KMS-11 (cell line): ENCODE measurements at regions not wholly inside any gene's neighbourhood (a gene's known extent, or its start where the extent isn't known, plus 50 kb on each side); places are given as distances from the start of the nearest gene placed in this dataset.

Source experiments
- H2AFZ ChIP-seq: fragments of 200-600 bp; sonication (generic); 2 replicates; pipeline ENCODE4 v1.6.1; 2016; ENCODE audit warnings: antibody characterized with exemption, mixed run types, low read depth
- H3K27ac ChIP-seq: fragments of 200-600 bp; sonication (generic); 2 replicates; pipeline ENCODE4 v1.6.1; 2016; ENCODE audit warnings: mild to moderate bottlenecking, mixed run types
- H3K27me3 ChIP-seq: fragments of 200-600 bp; sonication (generic); 2 replicates; pipeline ENCODE4 v1.6.1; 2017; ENCODE audit warnings: mild to moderate bottlenecking, low read depth, mixed run types, moderate library complexity; ENCODE audit not compliant: insufficient read depth
- H3K36me3 ChIP-seq: fragments of 200-600 bp; sonication (generic); 2 replicates; pipeline ENCODE4 v1.6.1; 2017; ENCODE audit warnings: mild to moderate bottlenecking, mixed run types; ENCODE audit not compliant: insufficient read depth
- H3K4me1 ChIP-seq: fragments of 200-600 bp; sonication (generic); 2 replicates; pipeline ENCODE4 v1.6.1; 2016; ENCODE audit warnings: mild to moderate bottlenecking, low read depth, mixed run types; ENCODE audit not compliant: poor library complexity, severe bottlenecking
- H3K4me2 ChIP-seq: fragments of 200-600 bp; sonication (generic); 2 replicates; pipeline ENCODE4 v1.7.0; 2016; ENCODE audit warnings: mild to moderate bottlenecking, mixed run types
- H3K4me3 ChIP-seq: fragments of 200-600 bp; sonication (generic); IDR thresholded peaks from 2 replicates; pipeline ENCODE4 v1.6.1; 2017; ENCODE audit warnings: low read depth, low read length, mixed read lengths; ENCODE audit not compliant: insufficient read depth
- H3K79me2 ChIP-seq: fragments of 200-600 bp; sonication (generic); 2 replicates; pipeline ENCODE4 v1.6.1; 2016; ENCODE audit warnings: low read depth, mixed run types; ENCODE audit not compliant: insufficient read depth
- H3K9ac ChIP-seq: fragments of 200-600 bp; sonication (generic); 2 replicates; pipeline ENCODE4 v1.6.1; 2016; ENCODE audit warnings: mild to moderate bottlenecking, mixed run types
- H4K20me1 ChIP-seq: fragments of 200-600 bp; sonication (generic); 2 replicates; pipeline ENCODE4 v1.6.1; 2016; ENCODE audit warnings: mild to moderate bottlenecking, mixed run types; ENCODE audit not compliant: insufficient read depth
- CTCF ChIP-seq: fragments of 200-600 bp; sonication (generic); conservative IDR thresholded peaks from 2 replicates; pipeline ENCODE4 v1.6.1; 2017; ENCODE audit warnings: low read depth, mild to moderate bottlenecking, antibody characterized with exemption, low read length, moderate library complexity, mixed read lengths

GRCh38 chr2:60098996-60099395, 454.5 kb downstream of the BCL11A start:
- no peak overlapping the region for H2AFZ ChIP-seq
- H3K27ac ChIP-seq: no peak overlapping the region
- H3K9ac ChIP-seq: no peak overlapping the region
- H3K4me1 ChIP-seq: no peaks in the 10 kb centered on the region
- no peaks in the 10 kb centered on the region for H3K79me2 ChIP-seq
- no peak overlapping the region for H3K4me2 ChIP-seq
- no peak overlapping the region for H3K4me3 ChIP-seq
- no peaks in the 10 kb centered on the region for H3K27me3 ChIP-seq
- H3K36me3 ChIP-seq: no peaks in the 10 kb centered on the region
- no peaks in the 10 kb centered on the region for H4K20me1 ChIP-seq
- no peak for TF ChIP-seq CTCF

GRCh38 chr2:60097298-60097697, 456.2 kb downstream of the BCL11A start:
- Histone ChIP-seq H3K27me3 (no peaks in the 10 kb centered on the region), H2AFZ (no peak overlapping the region), H4K20me1 (no peaks in the 10 kb centered on the region), H3K4me3 (no peak overlapping the region), H3K4me2 (no peak overlapping the region), H3K36me3 (no peaks in the 10 kb centered on the region), H3K4me1 (no peaks in the 10 kb centered on the region), H3K27ac (no peak overlapping the region), H3K79me2 (no peaks in the 10 kb centered on the region), H3K9ac (no peak overlapping the region)
- no peak for TF ChIP-seq CTCF

- Histone ChIP-seq H3K27ac (no peak overlapping the region), H3K79me2 (no peaks in the 10 kb centered on the region), H3K4me2 (no peak overlapping the region), H3K9ac (no peak overlapping the region), H2AFZ (no peak overlapping the region), H3K36me3 (no peaks in the 10 kb centered on the region), H3K4me1 (no peaks in the 10 kb centered on the region), H3K4me3 (no peak overlapping the region), H3K27me3 (no peaks in the 10 kb centered on the region), H4K20me1 (no peaks in the 10 kb centered on the region)
- TF ChIP-seq CTCF: no peak
Observed at GRCh38 chr2:60096556-60096955, 456.9 kb downstream of the BCL11A start.

- Histone ChIP-seq H3K4me1 (no peaks in the 10 kb centered on the region), H3K27ac (no peak overlapping the region), H3K4me2 (no peak overlapping the region), H3K36me3 (no peaks in the 10 kb centered on the region), H2AFZ (no peak overlapping the region), H4K20me1 (no peaks in the 10 kb centered on the region), H3K79me2 (no peaks in the 10 kb centered on the region), H3K27me3 (no peaks in the 10 kb centered on the region), H3K4me3 (no peak overlapping the region), H3K9ac (no peak overlapping the region)
- TF ChIP-seq CTCF: no peak
Observed at GRCh38 chr2:60095903-60096302, 457.6 kb downstream of the BCL11A start.
